DMS114 treated with DMSO at 0.1 percent for 48 hours (cell line): ENCODE measurements at regions not wholly inside any gene's neighbourhood (a gene's known extent, or its start where the extent isn't known, plus 50 kb on each side); places are given as distances from the start of the nearest gene placed in this dataset.
"Not testable (repeated sequence)": the region's sequence is repeated elsewhere in the genome, so short reads cannot be mapped to it uniquely, and the experiment has no call there.

Experiments used
- DNase-seq: peaks from one replicate; lab custom pipeline; 2025; ENCODE audit not compliant: unreplicated experiment; lab: John Stamatoyannopoulos, UW

- no peak for DNase-seq
Measured at GRCh38 chr10:78600121-78600665, 468.6 kb upstream of the ZMIZ1 start.

DNA sequence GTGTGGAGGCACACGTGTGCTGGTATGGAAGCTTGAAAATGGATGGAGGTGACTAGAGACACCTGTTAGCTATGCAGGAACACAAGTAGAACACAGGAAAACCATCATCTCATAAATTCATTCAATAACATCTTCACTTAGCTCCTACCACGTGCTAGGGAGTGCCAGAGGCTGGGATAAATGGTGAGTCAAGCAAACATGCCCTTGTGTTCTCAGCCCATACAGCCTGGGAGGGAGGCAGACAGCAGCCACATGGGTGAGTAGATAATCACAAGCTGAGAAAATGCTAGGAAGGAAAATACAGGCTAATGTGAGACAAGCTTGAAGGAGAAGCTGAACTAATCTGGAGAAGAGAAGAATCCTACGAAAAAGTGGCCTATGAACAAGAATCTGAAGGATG, 468.0 kb upstream of the ZMIZ1 start:
- no peak for DNase-seq

- DNase-seq = no peak
Measured at GRCh38 chr10:78602201-78602932, 466.4 kb upstream of the ZMIZ1 start.

DNA sequence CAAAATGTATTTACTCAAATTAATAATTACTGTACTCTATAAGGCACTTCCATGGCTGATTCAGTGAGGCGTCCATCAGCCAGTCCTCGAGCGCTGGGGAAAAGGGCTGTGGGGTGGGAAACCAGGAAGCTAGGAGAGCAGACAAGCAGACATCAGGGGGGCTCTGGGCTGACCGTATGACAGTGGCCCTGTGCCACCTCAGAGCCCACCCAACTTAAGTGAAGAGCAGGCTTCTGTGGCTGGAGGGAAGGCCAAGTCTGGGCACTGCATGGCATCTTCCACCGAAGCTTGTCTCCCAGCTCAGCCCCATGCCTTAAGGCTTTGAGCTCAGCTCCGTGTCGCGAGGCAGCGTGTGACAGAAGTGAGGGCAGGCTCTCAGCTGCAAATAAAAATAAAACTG, 464.5 kb upstream of the ZMIZ1 start:
- DNase-seq = no peak

GRCh38 chr10:78604721-78605120, 464.0 kb upstream of the ZMIZ1 start:
- DNase-seq = no peak

DNA sequence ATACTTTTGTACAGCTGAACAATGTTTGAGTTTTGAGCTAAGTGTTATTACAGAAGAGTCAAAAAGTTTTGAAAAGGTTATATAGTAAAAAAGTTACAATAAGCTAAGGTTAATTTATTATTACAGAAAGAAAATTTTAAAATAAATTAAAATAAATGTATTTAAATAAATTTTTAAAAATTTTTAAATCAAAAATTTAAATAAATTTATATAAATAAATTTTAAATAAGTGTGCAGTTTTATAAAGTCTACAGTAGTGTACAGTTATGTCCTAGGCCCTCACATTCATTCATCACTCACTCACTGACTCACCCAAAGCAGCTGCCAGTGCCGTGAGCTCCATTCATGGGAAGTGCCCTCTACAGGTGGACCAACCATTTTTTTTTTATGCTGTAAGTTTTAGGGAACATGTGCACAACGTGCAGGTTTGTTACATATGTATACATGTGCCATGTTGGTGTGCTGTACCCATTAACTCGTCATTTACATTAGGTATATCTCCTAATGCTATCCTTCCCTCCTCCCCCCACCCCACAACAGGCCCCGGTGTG, 462.9 kb upstream of the ZMIZ1 start:
- DNase-seq = no peak

DNA sequence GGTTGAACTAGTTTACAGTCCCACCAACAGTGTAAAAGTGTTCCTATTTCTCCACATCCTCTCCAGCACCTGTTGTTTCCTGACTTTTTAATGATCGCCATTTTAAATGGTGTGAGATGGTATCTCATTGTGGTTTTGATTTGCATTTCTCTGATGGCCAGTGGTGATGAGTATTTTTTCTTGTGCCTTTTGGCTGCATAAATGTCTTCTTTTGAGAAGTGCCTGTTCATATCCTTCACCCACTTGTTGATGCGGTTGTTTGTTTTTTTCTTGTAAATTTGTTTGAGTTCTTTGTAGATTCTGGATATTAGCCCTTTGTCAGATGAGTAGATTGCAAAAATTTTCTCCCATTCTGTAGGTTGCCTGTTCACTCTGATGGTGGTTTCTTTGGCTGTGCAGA, 462.0 kb upstream of the ZMIZ1 start:
- DNase-seq = not testable (repeated sequence)

DNA sequence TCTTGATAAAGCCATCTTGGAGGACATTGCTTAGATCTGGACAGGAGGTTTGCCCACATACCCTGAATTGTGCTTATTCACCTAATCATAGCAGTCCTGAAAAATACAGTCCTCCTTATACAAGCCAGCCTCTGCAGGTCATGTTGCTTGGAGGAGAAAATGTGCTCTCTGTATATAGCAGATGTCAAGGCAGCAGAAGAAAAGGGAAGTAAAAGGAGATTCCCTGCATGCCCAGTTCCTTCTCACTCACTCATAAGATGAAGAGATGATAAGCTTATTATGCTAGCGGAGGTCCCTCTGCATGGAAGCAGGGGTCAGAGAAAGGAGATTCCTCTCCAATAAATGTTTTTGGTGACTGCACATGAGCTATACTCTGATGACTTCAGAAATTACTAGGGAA, 458.8 kb upstream of the ZMIZ1 start:
- DNase-seq = no peak

GRCh38 chr10:78613132-78613531, 455.6 kb upstream of the ZMIZ1 start:
- DNase-seq = no peak

DNA sequence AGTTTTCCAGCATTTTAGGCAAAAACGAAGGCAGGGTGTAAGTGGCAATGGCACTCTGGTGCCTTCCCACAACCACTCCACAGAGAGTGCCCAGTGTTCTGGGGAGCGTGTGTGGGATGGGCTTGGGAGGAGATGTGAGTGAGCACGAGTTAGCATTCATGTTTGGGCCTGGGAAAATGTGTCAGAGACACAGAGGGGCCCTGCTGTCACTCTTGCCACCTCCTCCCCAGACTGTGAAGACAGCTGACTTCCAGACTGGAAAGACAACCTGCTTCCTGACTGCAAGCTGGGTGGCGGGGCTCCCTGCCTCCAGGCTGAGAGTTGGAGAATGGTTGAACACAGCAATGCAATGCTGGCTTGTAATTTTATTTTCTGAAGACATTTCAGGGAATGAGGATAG, 454.5 kb upstream of the ZMIZ1 start:
- no peak for DNase-seq

- no peak for DNase-seq
Measured at GRCh38 chr10:78614744-78615143, 454.0 kb upstream of the ZMIZ1 start.

GRCh38 chr10:78616125-78616695, 452.6 kb upstream of the ZMIZ1 start:
- no peak for DNase-seq

- DNase-seq = no peak
Measured at GRCh38 chr10:78617115-78617514, 451.7 kb upstream of the ZMIZ1 start.

- no peak for DNase-seq
Measured at GRCh38 chr10:78617631-78618030, 451.1 kb upstream of the ZMIZ1 start.

- DNase-seq = no peak
Measured at GRCh38 chr10:78618050-78618449, 450.7 kb upstream of the ZMIZ1 start.

DNA sequence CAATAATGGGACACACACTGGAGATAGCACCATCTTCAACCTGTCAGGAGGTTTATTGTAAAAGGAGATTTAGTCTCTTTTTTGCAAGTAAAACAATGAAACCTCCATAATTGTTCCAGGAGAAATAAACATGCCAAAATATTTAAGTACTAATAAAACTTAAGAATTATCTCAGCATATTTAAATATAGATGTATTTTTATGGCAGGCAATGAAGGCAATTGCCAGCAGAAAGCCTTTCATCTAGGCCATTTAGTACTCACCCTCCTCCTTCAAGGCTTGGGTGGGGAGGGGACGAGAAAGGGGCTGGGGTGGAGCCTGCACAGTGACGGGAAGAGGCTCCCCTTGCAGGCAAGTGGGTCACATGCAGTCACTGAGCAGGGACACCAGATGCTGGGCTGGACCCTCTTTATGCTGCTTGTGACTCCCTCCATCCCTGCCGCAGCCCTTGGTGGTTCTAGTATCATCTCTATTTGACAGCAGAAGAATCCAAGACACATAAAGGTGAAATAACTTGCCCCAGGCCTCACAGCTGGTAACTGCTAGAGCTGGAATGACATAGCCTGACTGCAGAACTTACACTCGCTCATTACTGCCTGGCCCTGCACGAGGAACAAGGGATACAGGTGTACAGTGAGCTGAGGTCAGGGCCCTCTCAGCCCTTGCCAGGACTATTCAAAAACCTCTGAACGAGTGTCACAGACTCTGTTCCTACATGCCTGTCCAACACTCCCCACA, 449.5 kb upstream of the ZMIZ1 start:
- DNase-seq = no peak

DNA sequence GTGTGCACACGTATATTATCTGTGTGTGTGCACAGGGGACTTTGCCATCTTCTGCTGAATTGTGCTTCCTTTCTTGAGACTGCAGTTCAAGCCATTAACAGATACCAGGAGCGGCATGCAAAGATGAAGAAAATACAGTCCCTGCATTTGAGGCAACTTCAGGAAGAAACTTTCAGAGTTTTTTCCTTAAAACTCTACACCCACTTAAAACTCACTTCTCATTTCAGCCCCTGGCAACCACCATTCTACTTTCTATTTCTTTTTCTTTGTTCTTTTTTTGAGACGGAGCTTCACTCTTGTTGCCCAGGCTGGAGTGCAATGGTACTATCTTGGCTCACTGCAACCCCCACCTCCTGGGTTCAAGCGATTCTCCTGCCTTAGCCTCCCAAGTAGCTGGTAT, 448.9 kb upstream of the ZMIZ1 start:
- no peak for DNase-seq

GRCh38 chr10:78620985-78621799, 447.6 kb upstream of the ZMIZ1 start:
- DNase-seq = no peak

GRCh38 chr10:78623578-78624215, 445.1 kb upstream of the ZMIZ1 start:
- DNase-seq = no peak

DNA sequence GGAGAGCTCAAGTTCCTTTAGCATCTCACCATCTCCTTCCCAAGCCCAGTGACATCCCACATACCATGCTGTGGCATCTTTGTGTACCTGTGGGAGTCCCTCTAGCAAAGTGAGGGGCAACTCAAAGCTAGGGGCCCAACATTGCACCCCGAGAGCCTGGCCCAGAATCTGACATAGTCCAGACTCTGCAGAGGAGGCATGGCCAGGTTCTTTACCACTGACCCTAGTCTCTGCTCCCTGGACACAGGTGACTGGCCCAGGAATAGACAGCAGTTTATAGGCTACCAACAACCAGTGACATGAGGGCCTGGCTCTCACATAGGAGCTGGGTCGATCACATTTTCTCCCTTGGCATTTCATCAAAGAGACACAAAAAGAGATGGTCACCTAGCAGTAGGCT, 444.0 kb upstream of the ZMIZ1 start:
- no peak for DNase-seq
